HG03064 (cell line): ENCODE measurements at regions not wholly inside any gene's neighbourhood (a gene's known extent, or its start where the extent isn't known, plus 50 kb on each side); places are given as distances from the start of the nearest gene placed in this dataset.

Experiments
- ATAC-seq: cut with Tn5 transposase; IDR thresholded peaks from one replicate; pipeline ENCODE4 v1.9.1; 2021; ENCODE audit warnings: low read depth; ENCODE audit not compliant: unreplicated experiment

GRCh38 chr3:43892061-43892460 lies 201.3 kb downstream of the ABHD5 start:
- ATAC-seq = no peak

GRCh38 chr3:43892526-43892925 lies 201.8 kb downstream of the ABHD5 start:
- no peak for ATAC-seq

- no peak for ATAC-seq
Measured at GRCh38 chr3:43893727-43894126, 203.0 kb downstream of the ABHD5 start.

GRCh38 chr3:43894176-43895049 lies 203.7 kb downstream of the ABHD5 start:
- ATAC-seq = no peak

GRCh38 chr3:43895573-43895972 lies 204.8 kb downstream of the ABHD5 start:
- ATAC-seq = no peak

GRCh38 chr3:43902415-43902814 lies 211.7 kb downstream of the ABHD5 start:
- no peak for ATAC-seq

GRCh38 chr3:43905157-43905556 lies 214.4 kb downstream of the ABHD5 start:
- ATAC-seq = no peak

GRCh38 chr3:43906849-43907507 lies 216.2 kb downstream of the ABHD5 start:
- peak; percentile 27 for ATAC-seq

GRCh38 chr3:43907508-43907858 lies 216.7 kb downstream of the ABHD5 start:
- ATAC-seq = peak; percentile 96

- no peak for ATAC-seq
Measured at GRCh38 chr3:43908456-43908855, 217.7 kb downstream of the ABHD5 start.

- no peak for ATAC-seq
Measured at GRCh38 chr3:43909149-43909548, 218.4 kb downstream of the ABHD5 start.

GRCh38 chr3:43910750-43911149 lies 220.0 kb downstream of the ABHD5 start:
- ATAC-seq = no peak

GRCh38 chr3:43913036-43913948 lies 222.6 kb downstream of the ABHD5 start:
- no peak for ATAC-seq

- no peak for ATAC-seq
Measured at GRCh38 chr3:43914269-43914668, 223.5 kb downstream of the ABHD5 start.

GRCh38 chr3:43915546-43915945 lies 224.8 kb downstream of the ABHD5 start:
- ATAC-seq = no peak

- ATAC-seq = no peak
Measured at GRCh38 chr3:43917361-43917760, 226.6 kb downstream of the ABHD5 start.

GRCh38 chr3:43919029-43919428 lies 228.3 kb downstream of the ABHD5 start:
- no peak for ATAC-seq

GRCh38 chr3:43921056-43921648 lies 230.4 kb downstream of the ABHD5 start:
- no peak for ATAC-seq

- no peak for ATAC-seq
Measured at GRCh38 chr3:43922374-43922773, 231.6 kb downstream of the ABHD5 start.

GRCh38 chr3:43923104-43923882 lies 232.6 kb downstream of the ABHD5 start:
- no peak for ATAC-seq
